ENCODE measurements at regions not wholly inside any gene's neighbourhood (a gene's known extent, or its start where the extent isn't known, plus 50 kb on each side); places are given as distances from the start of the nearest gene placed in this dataset.

GRCh38 chr1:102435483-102435882, 438.8 kb upstream of the OLFM3 start:
- TF ChIP-seq POLR2A (IDR thresholded peaks at IDR 0.05) (no peak), CTCF (IDR thresholded peaks at IDR 0.05) (no peak)
- WGBS, 2 donors, result 61 to 83% methylated on average over 2 of the region's 2 CpGs
- no peaks in the 10 kb centered on the region for H3K36me3 ChIP-seq (replicated peaks in 1 of 2; ENCODE audit: insufficient read depth in 1 of 2, low read depth in 2 of 2)
- no peak overlapping the region for H3K27ac ChIP-seq
- H3K4me1 ChIP-seq, result no peaks in the 10 kb centered on the region
- no peaks in the 10 kb centered on the region for H3K27me3 ChIP-seq
- ATAC-seq (no peak), DNase-seq (no peak)
- no peak overlapping the region for H3K4me3 ChIP-seq
- no peaks in the 10 kb centered on the region for H3K9me3 ChIP-seq
- intact Hi-C loops (cut with DNase I), result no loop called here

GRCh38 chr1:102434421-102434820, 437.7 kb upstream of the OLFM3 start:
- intact Hi-C loops (cut with DNase I), result no loop called here
- WGBS, 2 donors, result 55 to 65% methylated on average over 3 to 4 of the region's 4 CpGs
- H3K27me3 ChIP-seq, result no peaks in the 10 kb centered on the region

GRCh38 chr1:102431253-102431652, 434.5 kb upstream of the OLFM3 start:
- Histone ChIP-seq H3K36me3 (replicated peaks in 1 of 2; ENCODE audit: insufficient read depth in 1 of 2, low read depth in 2 of 2) (no peaks in the 10 kb centered on the region), H3K27ac (no peak overlapping the region), H3K4me1 (no peaks in the 10 kb centered on the region), H3K4me3 (no peak overlapping the region), H3K9me3 (no peaks in the 10 kb centered on the region), H3K27me3 (no peaks in the 10 kb centered on the region)
- no peak for DNase-seq
- ATAC-seq, result no peak
- WGBS, 2 donors, result 89 to 100% methylated on average over 1 of the region's 1 CpG
- intact Hi-C loops (cut with DNase I), result no loop called here
- TF ChIP-seq POLR2A (IDR thresholded peaks at IDR 0.05) (no peak), CTCF (IDR thresholded peaks at IDR 0.05) (no peak)

More at GRCh38 chr1:102434421-102434820, 437.7 kb upstream of the OLFM3 start:
- no peaks in the 10 kb centered on the region for H3K4me1 ChIP-seq
- no peak for ATAC-seq
- DNase-seq, result no peak
- H3K9me3 ChIP-seq, result no peaks in the 10 kb centered on the region
- H3K4me3 ChIP-seq, result no peak overlapping the region
- TF ChIP-seq CTCF (IDR thresholded peaks at IDR 0.05), result no peak
- no peak for TF ChIP-seq POLR2A (IDR thresholded peaks at IDR 0.05)
- no peak overlapping the region for H3K27ac ChIP-seq
- H3K36me3 ChIP-seq (replicated peaks in 1 of 2; ENCODE audit: insufficient read depth in 1 of 2, low read depth in 2 of 2), result no peaks in the 10 kb centered on the region

GRCh38 chr1:102420034-102420433, 423.3 kb upstream of the OLFM3 start:
- intact Hi-C loops (cut with DNase I), result no loop called here
- TF ChIP-seq CTCF (IDR thresholded peaks at IDR 0.05), result no peak
- TF ChIP-seq POLR2A (IDR thresholded peaks at IDR 0.05), result no peak

More at GRCh38 chr1:102420034-102420433, 423.3 kb upstream of the OLFM3 start:
- H3K9me3 ChIP-seq, result no peaks in the 10 kb centered on the region
- H3K4me1 ChIP-seq, result no peaks in the 10 kb centered on the region
- no peak overlapping the region for H3K4me3 ChIP-seq
- no peak for DNase-seq
- no peaks in the 10 kb centered on the region for H3K36me3 ChIP-seq (replicated peaks in 1 of 2; ENCODE audit: insufficient read depth in 1 of 2, low read depth in 2 of 2)
- ATAC-seq, result no peak
- no peaks in the 10 kb centered on the region for H3K27me3 ChIP-seq
- no peak overlapping the region for H3K27ac ChIP-seq
- WGBS, 2 donors, result 4 to 22% methylated on average over 1 of the region's 1 CpG

All from body of pancreas (tissue), 4 donors.